Stomach (tissue), 4 donors: ENCODE measurements at regions not wholly inside any gene's neighbourhood (a gene's known extent, or its start where the extent isn't known, plus 50 kb on each side); places are given as distances from the start of the nearest gene placed in this dataset.
"Not testable (repeated sequence)": the region's sequence is repeated elsewhere in the genome, so short reads cannot be mapped to it uniquely, and the experiment has no call there.

ENCODE experiments used
- EP300 ChIP-seq: sonication (generic); formaldehyde crosslinking; IDR thresholded peaks from one replicate; pipeline ENCODE4 v1.6.1; 2017; ENCODE audit warnings: antibody characterized with exemption
- POLR2A ChIP-seq, 4 donors: fragments of 450-650 bp; IDR thresholded peaks; one replicate each; pipeline ENCODE4 v1.6.1; 2016; ENCODE audit warnings: antibody characterized with exemption in 4 of 4, control low read depth in 2 of 4, mild to moderate bottlenecking in 1 of 4, moderate library complexity in 1 of 4
- TF ChIP-seq, protein P1 (sequence below), 7 experiments: fragments of 450-650 bp in 4 of 7; fragments of 200-600 bp in 3 of 7; sonication (generic) in 3 of 7; IDR thresholded peaks; one replicate each; pipeline ENCODE4 v1.5.1; 2016 to 2019; ENCODE audit warnings: antibody characterized with exemption in 7 of 7, control low read depth in 2 of 7, mild to moderate bottlenecking in 1 of 7

DNA sequence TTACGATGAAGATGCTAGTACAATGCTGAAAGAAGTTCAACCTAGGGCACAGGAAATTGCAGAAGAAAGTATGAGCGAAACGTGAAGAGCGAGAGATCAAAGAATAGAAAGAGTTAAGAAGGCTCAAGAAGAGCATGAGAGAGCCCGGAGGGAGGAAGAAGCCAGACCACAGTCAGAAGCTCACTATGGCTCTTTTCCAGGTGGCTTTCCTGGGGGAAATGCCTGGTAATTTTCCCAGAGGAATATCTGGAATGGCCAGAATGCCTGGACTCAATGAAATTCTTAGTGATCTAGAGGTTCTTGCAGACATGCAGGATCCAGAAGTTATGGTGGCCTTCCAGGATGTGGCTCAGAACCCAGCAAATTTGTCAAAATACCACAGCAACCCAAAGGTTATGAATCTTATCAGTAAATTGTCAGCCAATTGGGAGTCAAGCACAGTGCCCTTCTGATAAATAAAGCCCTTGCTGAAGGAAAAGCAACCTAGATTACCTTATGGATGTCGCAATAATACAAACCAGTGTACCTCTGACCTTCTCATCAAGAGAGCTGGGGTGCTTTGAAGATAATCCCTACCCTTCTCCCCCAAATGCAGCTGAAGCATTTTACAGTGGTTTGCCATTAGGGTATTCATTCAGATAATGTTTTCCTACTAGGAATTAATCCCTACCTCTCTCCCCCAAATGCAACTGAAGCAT is 78.0 kb upstream of the ADGRL2 start:
- TF ChIP-seq POLR2A (IDR thresholded peaks at IDR 0.05); EP300: not testable (repeated sequence)
- TF ChIP-seq, protein P1, sequence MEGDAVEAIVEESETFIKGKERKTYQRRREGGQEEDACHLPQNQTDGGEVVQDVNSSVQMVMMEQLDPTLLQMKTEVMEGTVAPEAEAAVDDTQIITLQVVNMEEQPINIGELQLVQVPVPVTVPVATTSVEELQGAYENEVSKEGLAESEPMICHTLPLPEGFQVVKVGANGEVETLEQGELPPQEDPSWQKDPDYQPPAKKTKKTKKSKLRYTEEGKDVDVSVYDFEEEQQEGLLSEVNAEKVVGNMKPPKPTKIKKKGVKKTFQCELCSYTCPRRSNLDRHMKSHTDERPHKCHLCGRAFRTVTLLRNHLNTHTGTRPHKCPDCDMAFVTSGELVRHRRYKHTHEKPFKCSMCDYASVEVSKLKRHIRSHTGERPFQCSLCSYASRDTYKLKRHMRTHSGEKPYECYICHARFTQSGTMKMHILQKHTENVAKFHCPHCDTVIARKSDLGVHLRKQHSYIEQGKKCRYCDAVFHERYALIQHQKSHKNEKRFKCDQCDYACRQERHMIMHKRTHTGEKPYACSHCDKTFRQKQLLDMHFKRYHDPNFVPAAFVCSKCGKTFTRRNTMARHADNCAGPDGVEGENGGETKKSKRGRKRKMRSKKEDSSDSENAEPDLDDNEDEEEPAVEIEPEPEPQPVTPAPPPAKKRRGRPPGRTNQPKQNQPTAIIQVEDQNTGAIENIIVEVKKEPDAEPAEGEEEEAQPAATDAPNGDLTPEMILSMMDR (IDR thresholded peaks at IDR 0.05), result not testable (repeated sequence)
